SK-N-SH treated with all-trans-retinoic acid at 6 μM for 48 hours (cell line): ENCODE measurements at regions not wholly inside any gene's neighbourhood (a gene's known extent, or its start where the extent isn't known, plus 50 kb on each side); places are given as distances from the start of the nearest gene placed in this dataset.
A peak's percentile ranks its signal among the peaks of the same experiment; 100 is the strongest.

Experiments used
- ATAC-seq: fragments of 200-7000 bp; cut with Tn5 transposase; 3 replicates; pipeline ENCODE4 v1.9.1; 2020; ENCODE audit warnings: mild to moderate bottlenecking, moderate library complexity
- BACH2 ChIP-seq: fragments of 250-450 bp; sonication (Bioruptor Pico); IDR thresholded peaks from 2 replicates; pipeline ENCODE4 v1.9.0; 2021; ENCODE audit warnings: mild to moderate bottlenecking, borderline replicate concordance
- CREB5 ChIP-seq: fragments of 250-450 bp; sonication (Bioruptor Pico); IDR thresholded peaks from 2 replicates; pipeline ENCODE4 v1.5.1; 2020; ENCODE audit warnings: low read depth, mild to moderate bottlenecking, moderate library complexity
- CSDC2 ChIP-seq: fragments of 250-450 bp; sonication (Bioruptor Pico); IDR thresholded peaks from 2 replicates; pipeline ENCODE4 v1.5.0; 2020; ENCODE audit warnings: mild to moderate bottlenecking, moderate library complexity
- CSRNP3 ChIP-seq: fragments of 250-450 bp; sonication (Bioruptor Pico); IDR thresholded peaks from 2 replicates; pipeline ENCODE4 v1.5.1; 2021; ENCODE audit warnings: mild to moderate bottlenecking, moderate library complexity
- ESRRG ChIP-seq: fragments of 250-450 bp; sonication (Bioruptor Pico); IDR thresholded peaks from 2 replicates; pipeline ENCODE4 v1.6.1; 2021; ENCODE audit warnings: mild to moderate bottlenecking
- GLIS3 ChIP-seq: fragments of 250-450 bp; sonication (Bioruptor Pico); IDR thresholded peaks from 2 replicates; pipeline ENCODE4 v1.5.0; 2020; ENCODE audit warnings: mild to moderate bottlenecking, moderate library complexity
- ISL1 ChIP-seq: fragments of 250-450 bp; sonication (Bioruptor Pico); IDR thresholded peaks from 2 replicates; pipeline ENCODE4 v2.1.2; 2022; ENCODE audit warnings: mild to moderate bottlenecking, moderate library complexity
- OSR1 ChIP-seq: fragments of 250-450 bp; sonication (Bioruptor Pico); IDR thresholded peaks from 2 replicates; pipeline ENCODE4 v1.8.0; 2022; ENCODE audit warnings: moderate library complexity, mild to moderate bottlenecking, inconsistent platforms
- PATZ1 ChIP-seq: fragments of 250-450 bp; sonication (Bioruptor Pico); IDR thresholded peaks from 2 replicates; pipeline ENCODE4 v1.8.0; 2020; ENCODE audit warnings: mild to moderate bottlenecking, moderate library complexity, borderline replicate concordance
- POU6F1 ChIP-seq: fragments of 250-450 bp; sonication (Bioruptor Pico); IDR thresholded peaks from 2 replicates; pipeline ENCODE4 v1.8.0; 2021; ENCODE audit warnings: low read depth, mild to moderate bottlenecking, moderate library complexity, borderline replicate concordance
- RARB ChIP-seq: fragments of 250-450 bp; sonication (Bioruptor Pico); IDR thresholded peaks from 2 replicates; pipeline ENCODE4 v1.8.0; 2021; ENCODE audit warnings: mild to moderate bottlenecking, moderate library complexity
- SNAI2 ChIP-seq: fragments of 250-450 bp; sonication (Bioruptor Pico); IDR thresholded peaks from 2 replicates; pipeline ENCODE4 v1.5.0; 2020; ENCODE audit warnings: mild to moderate bottlenecking, moderate library complexity
- TCF4 ChIP-seq: fragments of 250-450 bp; sonication (Bioruptor Pico); IDR thresholded peaks from 2 replicates; pipeline ENCODE4 v1.8.0; 2021; ENCODE audit warnings: mild to moderate bottlenecking, moderate library complexity, borderline replicate concordance
- TSHZ2 ChIP-seq: fragments of 250-450 bp; sonication (Bioruptor Pico); IDR thresholded peaks from 2 replicates; pipeline ENCODE4 v1.5.0; 2020; ENCODE audit warnings: mild to moderate bottlenecking, moderate library complexity
- ZC3H10 ChIP-seq: fragments of 250-450 bp; sonication (Bioruptor Pico); IDR thresholded peaks from 2 replicates; pipeline ENCODE4 v1.5.1; 2021; ENCODE audit warnings: mild to moderate bottlenecking, moderate library complexity
- ZFP3 ChIP-seq: fragments of 250-450 bp; sonication (Bioruptor Pico); IDR thresholded peaks from 2 replicates; pipeline ENCODE4 v1.5.0; 2020; ENCODE audit warnings: mild to moderate bottlenecking, moderate library complexity
- ZFP30 ChIP-seq: fragments of 450-650 bp; formaldehyde crosslinking; IDR thresholded peaks from 2 replicates; pipeline ENCODE4 v1.5.0; 2022; ENCODE audit warnings: mild to moderate bottlenecking, moderate library complexity
- ZNF565 ChIP-seq: fragments of 450-650 bp; formaldehyde crosslinking; conservative IDR thresholded peaks from 2 replicates; pipeline ENCODE4 v1.5.0; 2020; ENCODE audit warnings: low read depth, mild to moderate bottlenecking, moderate library complexity
- ZNF70 ChIP-seq: fragments of 450-650 bp; formaldehyde crosslinking; IDR thresholded peaks from 2 replicates; pipeline ENCODE4 v1.5.0; 2020; ENCODE audit warnings: mild to moderate bottlenecking, moderate library complexity
- ZNF8 ChIP-seq: fragments of 450-650 bp; formaldehyde crosslinking; IDR thresholded peaks from 2 replicates; pipeline ENCODE4 v1.5.0; 2020; ENCODE audit warnings: mild to moderate bottlenecking, moderate library complexity

GRCh38 chr21:43307677-43308070 lies 119.3 kb downstream of the SIK1 start (continued):
- TF ChIP-seq ZNF70 (CRISPR knock-in tag) (no peak), ZC3H10 (CRISPR knock-in tag) (no peak), CSDC2 (CRISPR knock-in tag) (no peak), ZNF565 (CRISPR knock-in tag) (no peak), TCF4 (CRISPR knock-in tag) (no peak), POU6F1 (no peak), ZFP30 (no peak), PATZ1 (CRISPR knock-in tag) (no peak), CSRNP3 (CRISPR knock-in tag) (no peak)

- no peak for TF ChIP-seq ZNF565 (CRISPR knock-in tag)
- TF ChIP-seq ZFP30 = no peak
- no peak for TF ChIP-seq ISL1
- no peak for TF ChIP-seq TCF4 (CRISPR knock-in tag)
- TF ChIP-seq OSR1 (CRISPR knock-in tag) = no peak
- TF ChIP-seq ZNF70 (CRISPR knock-in tag) = no peak
- no peak for TF ChIP-seq RARB
- TF ChIP-seq ZFP3 = no peak
- TF ChIP-seq GLIS3 (CRISPR knock-in tag) = no peak
- no peak for TF ChIP-seq ZC3H10 (CRISPR knock-in tag)
- TF ChIP-seq CSDC2 (CRISPR knock-in tag) = no peak
- TF ChIP-seq ZNF8 (CRISPR knock-in tag) = no peak
- TF ChIP-seq CSRNP3 (CRISPR knock-in tag) = no peak
- no peak for TF ChIP-seq PATZ1 (CRISPR knock-in tag)
- TF ChIP-seq TSHZ2 (CRISPR knock-in tag) = no peak
- TF ChIP-seq CREB5 = no peak
- no peak for TF ChIP-seq BACH2
- no peak for TF ChIP-seq ESRRG (CRISPR knock-in tag)
- TF ChIP-seq POU6F1 = no peak
- no peak for TF ChIP-seq SNAI2 (CRISPR knock-in tag)
- ATAC-seq = peak; percentile 40; the same call in 1 of the 3 replicates
Measured at GRCh38 chr21:43306911-43307676, 119.8 kb downstream of the SIK1 start.
